ENCODE measurements at regions not wholly inside any gene's neighbourhood (a gene's known extent, or its start where the extent isn't known, plus 50 kb on each side); places are given as distances from the start of the nearest gene placed in this dataset.

DNA sequence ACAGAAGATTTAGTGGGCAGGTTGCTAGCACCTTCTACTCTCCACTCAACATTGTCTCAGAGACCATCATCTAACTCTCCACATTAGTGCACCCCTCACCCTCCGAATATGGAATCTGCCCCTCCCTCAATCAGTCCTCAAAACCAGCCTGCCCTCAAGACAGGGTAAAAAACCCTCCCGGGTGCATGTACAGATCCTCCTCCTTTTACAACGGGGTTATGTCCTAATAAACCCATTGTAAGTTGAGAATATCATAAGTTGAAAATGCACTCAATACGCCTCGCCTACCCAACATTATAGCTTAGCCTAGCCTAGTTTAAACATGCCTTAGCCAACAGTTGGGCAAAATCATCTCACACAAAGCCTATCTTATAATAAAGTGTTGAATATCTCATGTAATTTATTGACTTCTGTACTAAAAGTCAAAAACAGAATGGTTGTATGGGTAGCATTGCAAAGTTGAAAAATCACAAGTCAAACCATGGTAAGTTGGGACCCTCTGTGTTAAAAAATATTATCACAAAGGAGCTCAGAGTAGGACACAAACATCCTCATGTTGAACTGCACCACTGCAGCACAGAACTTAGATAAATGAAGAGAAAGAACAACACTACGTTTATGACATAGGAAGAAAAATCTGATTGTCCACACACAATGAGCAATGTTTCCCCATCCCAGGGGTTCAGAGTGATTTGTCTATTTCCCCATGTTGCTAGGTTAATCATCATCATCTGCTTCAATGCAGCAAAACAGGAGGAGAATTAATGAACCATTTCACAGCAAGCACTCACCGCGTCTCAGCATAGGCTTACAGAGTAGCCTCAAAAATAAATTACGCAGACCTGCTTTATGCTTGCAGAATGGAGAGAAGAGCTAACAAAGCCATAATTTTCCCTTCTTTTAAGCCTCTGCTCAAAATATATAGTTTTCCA lies 184.1 kb upstream of the ARL4C start:
- Histone ChIP-seq H3K9ac (ENCODE audit: control insufficient read depth, insufficient read depth, low read length) (no peak overlapping the region), H4K20me1 (ENCODE audit: control insufficient read depth, insufficient read depth) (no peaks in the 10 kb centered on the region), H3K79me2 (ENCODE audit: control insufficient read depth, insufficient read depth, low read length) (no peaks in the 10 kb centered on the region), H3K4me3 (no peak overlapping the region), H3K27me3 (replicated peaks in 1 of 2; ENCODE audit: control insufficient read depth in 2 of 2, insufficient read depth in 2 of 2, low read length in 1 of 2) (no peaks in the 10 kb centered on the region; a peak in 1 of 4 replicates), H3K27ac (ENCODE audit: control insufficient read depth, insufficient read depth) (no peak overlapping the region), H2AFZ (ENCODE audit: control insufficient read depth, low read depth, low read length) (no peak overlapping the region), H3K9me3 (replicated peaks; ENCODE audit: control insufficient read depth, insufficient read depth, low read length) (no peaks in the 10 kb centered on the region), H3K4me1 (ENCODE audit: control insufficient read depth, insufficient read depth, low read length) (no peaks in the 10 kb centered on the region), H3K36me3 (ENCODE audit: control insufficient read depth in 2 of 2, insufficient read depth in 2 of 2, low read length in 1 of 2) (no peaks in the 10 kb centered on the region), H3K4me2 (ENCODE audit: control insufficient read depth, insufficient read depth) (no peak overlapping the region)
- no peak for ATAC-seq
- no peak for FAIRE-seq
- no TSS peak for BruUV-seq (replicated peaks)
- WGBS (ENCODE audit: insufficient coverage, insufficient replicate concordance, low lambda C conversion rate, missing lambda C conversion rate) = 41% methylated on average over 9 of the region's 9 CpGs
- DNase-seq (ENCODE audit: low read depth, low spot score) = no peak
- ChIA-PET RAD21 (ENCODE audit: unreplicated experiment) (no interaction called here), CTCF (no interaction called here), SMC1A (ENCODE audit: uncharacterized antibody, unreplicated experiment) (interaction anchor here (1.0 kb wide), 1 partner anchor 24 kb away, joined by 3 read pairs; no protein-coding TSS in a partner anchor), POLR2A (no interaction called here)
- TF ChIP-seq, protein P1, sequence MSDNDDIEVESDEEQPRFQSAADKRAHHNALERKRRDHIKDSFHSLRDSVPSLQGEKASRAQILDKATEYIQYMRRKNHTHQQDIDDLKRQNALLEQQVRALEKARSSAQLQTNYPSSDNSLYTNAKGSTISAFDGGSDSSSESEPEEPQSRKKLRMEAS (IDR thresholded peaks at IDR 0.05; ENCODE audit: low read depth, low read length) = no peak
- TF ChIP-seq, protein P2, sequence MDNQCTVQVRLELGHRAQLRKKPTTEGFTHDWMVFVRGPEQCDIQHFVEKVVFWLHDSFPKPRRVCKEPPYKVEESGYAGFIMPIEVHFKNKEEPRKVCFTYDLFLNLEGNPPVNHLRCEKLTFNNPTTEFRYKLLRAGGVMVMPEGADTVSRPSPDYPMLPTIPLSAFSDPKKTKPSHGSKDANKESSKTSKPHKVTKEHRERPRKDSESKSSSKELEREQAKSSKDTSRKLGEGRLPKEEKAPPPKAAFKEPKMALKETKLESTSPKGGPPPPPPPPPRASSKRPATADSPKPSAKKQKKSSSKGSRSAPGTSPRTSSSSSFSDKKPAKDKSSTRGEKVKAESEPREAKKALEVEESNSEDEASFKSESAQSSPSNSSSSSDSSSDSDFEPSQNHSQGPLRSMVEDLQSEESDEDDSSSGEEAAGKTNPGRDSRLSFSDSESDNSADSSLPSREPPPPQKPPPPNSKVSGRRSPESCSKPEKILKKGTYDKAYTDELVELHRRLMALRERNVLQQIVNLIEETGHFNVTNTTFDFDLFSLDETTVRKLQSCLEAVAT (IDR thresholded peaks at IDR 0.05) = no peak
- TF ChIP-seq SRF (IDR thresholded peaks at IDR 0.05; ENCODE audit: low read depth in 2 of 2, low read length in 2 of 2) = no peak
- TF ChIP-seq CBX3 (IDR thresholded peaks at IDR 0.05; ENCODE audit: borderline replicate concordance, low read depth) = no peak
- TF ChIP-seq POLR2AphosphoS5 (IDR thresholded peaks at IDR 0.05; ENCODE audit: low read length) = no peak
- TF ChIP-seq SPI1 (IDR thresholded peaks at IDR 0.05; ENCODE audit: borderline replicate concordance, insufficient read depth, low read depth, low read length) = no peak
- TF ChIP-seq EGR1 (IDR thresholded peaks at IDR 0.05; ENCODE audit: borderline replicate concordance in 1 of 2, low read depth in 2 of 2, low read length in 2 of 2) = no peak
- TF ChIP-seq, protein P3, sequence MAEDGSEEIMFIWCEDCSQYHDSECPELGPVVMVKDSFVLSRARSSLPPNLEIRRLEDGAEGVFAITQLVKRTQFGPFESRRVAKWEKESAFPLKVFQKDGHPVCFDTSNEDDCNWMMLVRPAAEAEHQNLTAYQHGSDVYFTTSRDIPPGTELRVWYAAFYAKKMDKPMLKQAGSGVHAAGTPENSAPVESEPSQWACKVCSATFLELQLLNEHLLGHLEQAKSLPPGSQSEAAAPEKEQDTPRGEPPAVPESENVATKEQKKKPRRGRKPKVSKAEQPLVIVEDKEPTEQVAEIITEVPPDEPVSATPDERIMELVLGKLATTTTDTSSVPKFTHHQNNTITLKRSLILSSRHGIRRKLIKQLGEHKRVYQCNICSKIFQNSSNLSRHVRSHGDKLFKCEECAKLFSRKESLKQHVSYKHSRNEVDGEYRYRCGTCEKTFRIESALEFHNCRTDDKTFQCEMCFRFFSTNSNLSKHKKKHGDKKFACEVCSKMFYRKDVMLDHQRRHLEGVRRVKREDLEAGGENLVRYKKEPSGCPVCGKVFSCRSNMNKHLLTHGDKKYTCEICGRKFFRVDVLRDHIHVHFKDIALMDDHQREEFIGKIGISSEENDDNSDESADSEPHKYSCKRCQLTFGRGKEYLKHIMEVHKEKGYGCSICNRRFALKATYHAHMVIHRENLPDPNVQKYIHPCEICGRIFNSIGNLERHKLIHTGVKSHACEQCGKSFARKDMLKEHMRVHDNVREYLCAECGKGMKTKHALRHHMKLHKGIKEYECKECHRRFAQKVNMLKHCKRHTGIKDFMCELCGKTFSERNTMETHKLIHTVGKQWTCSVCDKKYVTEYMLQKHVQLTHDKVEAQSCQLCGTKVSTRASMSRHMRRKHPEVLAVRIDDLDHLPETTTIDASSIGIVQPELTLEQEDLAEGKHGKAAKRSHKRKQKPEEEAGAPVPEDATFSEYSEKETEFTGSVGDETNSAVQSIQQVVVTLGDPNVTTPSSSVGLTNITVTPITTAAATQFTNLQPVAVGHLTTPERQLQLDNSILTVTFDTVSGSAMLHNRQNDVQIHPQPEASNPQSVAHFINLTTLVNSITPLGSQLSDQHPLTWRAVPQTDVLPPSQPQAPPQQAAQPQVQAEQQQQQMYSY (CRISPR knock-in tag; IDR thresholded peaks at IDR 0.05) = no peak
- no peak for TF ChIP-seq POU2F2 (IDR thresholded peaks at IDR 0.05; ENCODE audit: borderline replicate concordance, low read depth, low read length)
- TF ChIP-seq POLR2A (IDR thresholded peaks at IDR 0.05; ENCODE audit: low read depth, low read length) = no peak
- no peak for TF ChIP-seq TCF7 (IDR thresholded peaks at IDR 0.05; ENCODE audit: borderline replicate concordance)
- TF ChIP-seq CREB1 (IDR thresholded peaks at IDR 0.05; ENCODE audit: low read depth) = no peak
- no peak for TF ChIP-seq ZNF24 (IDR thresholded peaks at IDR 0.05)
- TF ChIP-seq NFXL1 (IDR thresholded peaks at IDR 0.05; ENCODE audit: borderline replicate concordance) = no peak
- no peak for TF ChIP-seq SP1 (IDR thresholded peaks at IDR 0.05; ENCODE audit: low read depth, low read length)
- intact Hi-C loops (cut with micrococcal nuclease; ENCODE audit: unreplicated experiment) = no loop called here
- in situ Hi-C loops (cut with MboI) = no loop called here
